Stimulated activated effector memory CD8-positive, alpha-beta T cell treated with anti-CD3 and anti-CD28 coated beads, Interleukin-12 subunit alpha, Interleukin-12 subunit beta, amount 100 ng/mL, for 72 hours (primary cell): ENCODE measurements at regions not wholly inside any gene's neighbourhood (a gene's known extent, or its start where the extent isn't known, plus 50 kb on each side); places are given as distances from the start of the nearest gene placed in this dataset.

ENCODE experiments used
- ATAC-seq: fragments of 150-1000 bp; cut with Tn5 transposase; 2 replicates; pipeline ENCODE4 v1.10.0; 2021
- DNase-seq, 2 donors: peaks; one replicate each; pipeline ENCODE4 v3.0.0; 2021 to 2022; ENCODE audit warnings: low spot score in 2 of 2
- H3K27ac Mint-ChIP-seq: one replicate; pipeline ENCODE4 v1.8.0; 2022; ENCODE audit warnings: mild to moderate bottlenecking, mixed read lengths
- H3K36me3 Mint-ChIP-seq: one replicate; pipeline ENCODE4 v1.8.0; 2022; ENCODE audit warnings: mild to moderate bottlenecking, mixed read lengths
- H3K4me1 Mint-ChIP-seq: one replicate; pipeline ENCODE4 v1.8.0; 2022; ENCODE audit warnings: mixed read lengths
- H3K4me3 Mint-ChIP-seq: one replicate; pipeline ENCODE4 v1.8.0; 2022; ENCODE audit warnings: mild to moderate bottlenecking, mixed read lengths
- H3K9me3 Mint-ChIP-seq: one replicate; pipeline ENCODE4 v1.8.0; 2022; ENCODE audit warnings: mixed read lengths

- H3K4me3 Mint-ChIP-seq = no peak overlapping the region
These were observed 478.8 kb downstream of the NPIPA7 start for GRCh38 chr16:16857603-16858283.

GRCh38 chr16:16861546-16861945, 482.6 kb downstream of the NPIPA7 start:
- H3K4me1 Mint-ChIP-seq = no peaks in the 10 kb centered on the region
- no peak overlapping the region for H3K27ac Mint-ChIP-seq
- no peak overlapping the region for H3K4me3 Mint-ChIP-seq
- ATAC-seq (peak; percentile 47), DNase-seq (peak; percentile 28 to 67)
- no peaks in the 10 kb centered on the region for H3K9me3 Mint-ChIP-seq
- H3K36me3 Mint-ChIP-seq = no peaks in the 10 kb centered on the region

More at GRCh38 chr16:16857603-16858283, 478.8 kb downstream of the NPIPA7 start:
- ATAC-seq (no peak), DNase-seq (no peak)
- Mint-ChIP-seq H3K4me1 (no peaks in the 10 kb centered on the region), H3K9me3 (no peaks in the 10 kb centered on the region), H3K36me3 (no peaks in the 10 kb centered on the region), H3K27ac (no peak overlapping the region)

- Mint-ChIP-seq H3K4me3 (no peak overlapping the region), H3K4me1 (no peaks in the 10 kb centered on the region), H3K36me3 (no peaks in the 10 kb centered on the region), H3K27ac (no peak overlapping the region), H3K9me3 (no peaks in the 10 kb centered on the region)
- no peak for ATAC-seq
- no peak for DNase-seq
These were observed 484.7 kb downstream of the NPIPA7 start for GRCh38 chr16:16863672-16864071.

- ATAC-seq (no peak), DNase-seq (no peak)
- no peak overlapping the region for H3K4me3 Mint-ChIP-seq
- H3K9me3 Mint-ChIP-seq = no peaks in the 10 kb centered on the region
- H3K36me3 Mint-ChIP-seq = no peaks in the 10 kb centered on the region
- no peak overlapping the region for H3K27ac Mint-ChIP-seq
- H3K4me1 Mint-ChIP-seq = no peaks in the 10 kb centered on the region
These were observed 485.6 kb downstream of the NPIPA7 start for GRCh38 chr16:16864536-16864935.

GRCh38 chr16:16865374-16865773, 486.4 kb downstream of the NPIPA7 start:
- no peak overlapping the region for H3K4me3 Mint-ChIP-seq
- H3K9me3 Mint-ChIP-seq = no peaks in the 10 kb centered on the region
- no peaks in the 10 kb centered on the region for H3K4me1 Mint-ChIP-seq
- ATAC-seq = no peak
- H3K36me3 Mint-ChIP-seq = no peaks in the 10 kb centered on the region
- DNase-seq = no peak
- no peak overlapping the region for H3K27ac Mint-ChIP-seq

GRCh38 chr16:16867973-16868372, 489.0 kb downstream of the NPIPA7 start:
- no peak overlapping the region for H3K4me3 Mint-ChIP-seq
- no peak overlapping the region for H3K27ac Mint-ChIP-seq
- ATAC-seq (no peak), DNase-seq (no peak)
- no peaks in the 10 kb centered on the region for H3K4me1 Mint-ChIP-seq
- H3K9me3 Mint-ChIP-seq = no peaks in the 10 kb centered on the region
- H3K36me3 Mint-ChIP-seq = no peaks in the 10 kb centered on the region

GRCh38 chr16:16868727-16869126, 489.8 kb downstream of the NPIPA7 start:
- Mint-ChIP-seq H3K4me1 (no peaks in the 10 kb centered on the region), H3K4me3 (no peak overlapping the region), H3K36me3 (no peaks in the 10 kb centered on the region), H3K27ac (no peak overlapping the region), H3K9me3 (no peaks in the 10 kb centered on the region)
- DNase-seq (no peak), ATAC-seq (no peak)

- ATAC-seq (no peak), DNase-seq (no peak)
- H3K4me1 Mint-ChIP-seq = no peaks in the 10 kb centered on the region
- H3K36me3 Mint-ChIP-seq = no peaks in the 10 kb centered on the region
- H3K9me3 Mint-ChIP-seq = no peaks in the 10 kb centered on the region
- H3K4me3 Mint-ChIP-seq = no peak overlapping the region
- no peak overlapping the region for H3K27ac Mint-ChIP-seq
These were observed 490.8 kb downstream of the NPIPA7 start for GRCh38 chr16:16869746-16870145.

- DNase-seq (no peak), ATAC-seq (no peak)
- no peaks in the 10 kb centered on the region for H3K36me3 Mint-ChIP-seq
- no peaks in the 10 kb centered on the region for H3K4me1 Mint-ChIP-seq
- no peak overlapping the region for H3K4me3 Mint-ChIP-seq
- H3K27ac Mint-ChIP-seq = no peak overlapping the region
- no peaks in the 10 kb centered on the region for H3K9me3 Mint-ChIP-seq
These were observed 492.3 kb downstream of the NPIPA7 start for GRCh38 chr16:16871196-16871595.

- ATAC-seq (no peak), DNase-seq (no peak)
- peaks cover 3% of the 10 kb centered on the region for H3K9me3 Mint-ChIP-seq
- H3K4me3 Mint-ChIP-seq = no peak overlapping the region
- no peaks in the 10 kb centered on the region for H3K36me3 Mint-ChIP-seq
- H3K27ac Mint-ChIP-seq = no peak overlapping the region
- no peaks in the 10 kb centered on the region for H3K4me1 Mint-ChIP-seq
These were observed 498.1 kb downstream of the NPIPA7 start for GRCh38 chr16:16877061-16877460.

- DNase-seq (no peak), ATAC-seq (no peak)
- Mint-ChIP-seq H3K36me3 (no peaks in the 10 kb centered on the region), H3K4me3 (no peak overlapping the region), H3K4me1 (no peaks in the 10 kb centered on the region), H3K27ac (no peak overlapping the region), H3K9me3 (peaks cover 3% of the 10 kb centered on the region)
These were observed 500.8 kb downstream of the NPIPA7 start for GRCh38 chr16:16879567-16880251.

- no peak overlapping the region for H3K4me3 Mint-ChIP-seq
- peaks cover 3% of the 10 kb centered on the region for H3K9me3 Mint-ChIP-seq
- no peak for ATAC-seq
- H3K36me3 Mint-ChIP-seq = no peaks in the 10 kb centered on the region
- no peaks in the 10 kb centered on the region for H3K4me1 Mint-ChIP-seq
- no peak overlapping the region for H3K27ac Mint-ChIP-seq
- no peak for DNase-seq
These were observed 502.9 kb downstream of the NPIPA7 start for GRCh38 chr16:16881814-16882213.

- Mint-ChIP-seq H3K27ac (no peak overlapping the region), H3K36me3 (no peaks in the 10 kb centered on the region), H3K4me3 (no peak overlapping the region), H3K4me1 (no peaks in the 10 kb centered on the region), H3K9me3 (peaks cover under 1% of the 10 kb centered on the region)
- ATAC-seq (no peak), DNase-seq (no peak)
These were observed 503.8 kb downstream of the NPIPA7 start for GRCh38 chr16:16882766-16883165.

- H3K36me3 Mint-ChIP-seq = no peaks in the 10 kb centered on the region
- no peaks in the 10 kb centered on the region for H3K4me1 Mint-ChIP-seq
- no peak overlapping the region for H3K27ac Mint-ChIP-seq
- no peak overlapping the region for H3K4me3 Mint-ChIP-seq
- ATAC-seq (no peak), DNase-seq (no peak)
- H3K9me3 Mint-ChIP-seq = no peaks in the 10 kb centered on the region
These were observed 505.5 kb downstream of the NPIPA7 start for GRCh38 chr16:16884451-16884850.

- no peak overlapping the region for H3K27ac Mint-ChIP-seq
- H3K4me3 Mint-ChIP-seq = no peak overlapping the region
- DNase-seq (no peak), ATAC-seq (no peak)
- H3K9me3 Mint-ChIP-seq = no peaks in the 10 kb centered on the region
- H3K36me3 Mint-ChIP-seq = no peaks in the 10 kb centered on the region
- no peaks in the 10 kb centered on the region for H3K4me1 Mint-ChIP-seq
These were observed 508.3 kb downstream of the NPIPA7 start for GRCh38 chr16:16887193-16887592.

GRCh38 chr16:16890964-16891363, 512.0 kb downstream of the NPIPA7 start:
- DNase-seq = no peak
- ATAC-seq = no peak
- H3K4me3 Mint-ChIP-seq = no peak overlapping the region
- no peak overlapping the region for H3K27ac Mint-ChIP-seq
- no peaks in the 10 kb centered on the region for H3K9me3 Mint-ChIP-seq
- H3K4me1 Mint-ChIP-seq = no peaks in the 10 kb centered on the region
- no peaks in the 10 kb centered on the region for H3K36me3 Mint-ChIP-seq
